ENCODE measurements at regions not wholly inside any gene's neighbourhood (a gene's known extent, or its start where the extent isn't known, plus 50 kb on each side); places are given as distances from the start of the nearest gene placed in this dataset.
A peak's percentile ranks its signal among the peaks of the same experiment; 100 is the strongest.

GRCh38 chr9:80899208-80899607 is 790.1 kb downstream of the TLE1 start:
- Histone ChIP-seq H3K9me3 (no peaks in the 10 kb centered on the region), H3K27ac (no peak overlapping the region), H3K4me1 (no peaks in the 10 kb centered on the region), H3K27me3 (ENCODE audit: insufficient read depth in 3 of 3, low read length in 2 of 3) (no peaks in the 10 kb centered on the region), H3K36me3 (ENCODE audit: insufficient read depth in 1 of 2, low read depth in 1 of 2) (no peaks in the 10 kb centered on the region), H3K4me3 (no peak overlapping the region)
- intact Hi-C loops (cut with DNase I) = no loop called here
- no peak for DNase-seq
- no peak for ATAC-seq
- no peak for TF ChIP-seq CTCF (IDR thresholded peaks at IDR 0.05)

GRCh38 chr9:80893190-80893589 is 796.2 kb downstream of the TLE1 start:
- H3K9me3 ChIP-seq = no peaks in the 10 kb centered on the region
- intact Hi-C loops (cut with DNase I) = no loop called here
- TF ChIP-seq CTCF (IDR thresholded peaks at IDR 0.05) = no peak

GRCh38 chr9:80892703-80893102 is 796.6 kb downstream of the TLE1 start:
- WGBS, 3 donors = 82 to 91% (median 84%) methylated on average over 1 of the region's 1 CpG
- ATAC-seq (no peak), DNase-seq (no peak)

More at GRCh38 chr9:80893190-80893589, 796.2 kb downstream of the TLE1 start:
- Histone ChIP-seq H3K4me1 (no peaks in the 10 kb centered on the region), H3K27ac (no peak overlapping the region), H3K4me3 (no peak overlapping the region), H3K36me3 (ENCODE audit: insufficient read depth in 1 of 2, low read depth in 1 of 2) (no peaks in the 10 kb centered on the region), H3K27me3 (ENCODE audit: insufficient read depth in 3 of 3, low read length in 2 of 3) (no peaks in the 10 kb centered on the region)
- WGBS, 3 donors = 86 to 92% (median 91%) methylated on average over 2 of the region's 2 CpGs
- ATAC-seq (no peak), DNase-seq (no peak)

GRCh38 chr9:80890124-80890523 is 799.2 kb downstream of the TLE1 start:
- intact Hi-C loops (cut with DNase I) = no loop called here
- no peaks in the 10 kb centered on the region for H3K9me3 ChIP-seq
- no peaks in the 10 kb centered on the region for H3K27me3 ChIP-seq (ENCODE audit: insufficient read depth in 3 of 3, low read length in 2 of 3)
- no peaks in the 10 kb centered on the region for H3K4me1 ChIP-seq
- no peak for DNase-seq
- ATAC-seq = no peak
- no peak overlapping the region for H3K4me3 ChIP-seq
- TF ChIP-seq CTCF (IDR thresholded peaks at IDR 0.05) = no peak
- no peak overlapping the region for H3K27ac ChIP-seq
- no peaks in the 10 kb centered on the region for H3K36me3 ChIP-seq (ENCODE audit: insufficient read depth in 1 of 2, low read depth in 1 of 2)

More at GRCh38 chr9:80892703-80893102, 796.6 kb downstream of the TLE1 start:
- Histone ChIP-seq H3K36me3 (ENCODE audit: insufficient read depth in 1 of 2, low read depth in 1 of 2) (no peaks in the 10 kb centered on the region), H3K4me1 (no peaks in the 10 kb centered on the region), H3K27me3 (ENCODE audit: insufficient read depth in 3 of 3, low read length in 2 of 3) (no peaks in the 10 kb centered on the region), H3K9me3 (no peaks in the 10 kb centered on the region), H3K27ac (no peak overlapping the region), H3K4me3 (no peak overlapping the region)
- intact Hi-C loops (cut with DNase I) = no loop called here
- TF ChIP-seq CTCF (IDR thresholded peaks at IDR 0.05) = no peak

- intact Hi-C loops (cut with DNase I) = no loop called here
- Histone ChIP-seq H3K4me1 (no peaks in the 10 kb centered on the region), H3K27me3 (ENCODE audit: insufficient read depth in 3 of 3, low read length in 2 of 3) (no peaks in the 10 kb centered on the region), H3K4me3 (no peak overlapping the region), H3K36me3 (ENCODE audit: insufficient read depth in 1 of 2, low read depth in 1 of 2) (no peaks in the 10 kb centered on the region), H3K27ac (no peak overlapping the region), H3K9me3 (no peaks in the 10 kb centered on the region)
- DNase-seq = no peak
- 50 to 67% (median 64%) methylated on average over 5 of the region's 5 CpGs for WGBS, 3 donors
- TF ChIP-seq CTCF (IDR thresholded peaks at IDR 0.05) = no peak
- peak in 1 of 4 donors; percentile 48 for ATAC-seq
These were observed 803.5 kb downstream of the TLE1 start for GRCh38 chr9:80885894-80886293.
